Parathyroid adenoma (tissue), 2 donors: ENCODE measurements at regions not wholly inside any gene's neighbourhood (a gene's known extent, or its start where the extent isn't known, plus 50 kb on each side); places are given as distances from the start of the nearest gene placed in this dataset.

Experiments used
- H2AFZ ChIP-seq: fragments of 300-600 bp; sonication (generic); one replicate; pipeline ENCODE4 v1.7.0; 2017; ENCODE audit warnings: antibody characterized with exemption, mild to moderate bottlenecking
- H3K27ac ChIP-seq: fragments of 300-600 bp; sonication (generic); one replicate; pipeline ENCODE4 v1.7.0; 2017
- H3K27me3 ChIP-seq: fragments of 300-600 bp; sonication (generic); one replicate; pipeline ENCODE4 v1.7.0; 2017; ENCODE audit warnings: low read length; ENCODE audit not compliant: control insufficient read depth, insufficient read depth
- H3K36me3 ChIP-seq: fragments of 300-600 bp; sonication (generic); one replicate; pipeline ENCODE4 v1.7.0; 2017; ENCODE audit warnings: low read length; ENCODE audit not compliant: control insufficient read depth, insufficient read depth
- H3K4me1 ChIP-seq: fragments of 300-600 bp; sonication (generic); one replicate; pipeline ENCODE4 v1.7.0; 2017; ENCODE audit warnings: control low read depth
- H3K4me2 ChIP-seq: fragments of 300-600 bp; sonication (generic); one replicate; pipeline ENCODE4 v1.7.0; 2017; ENCODE audit warnings: low read length
- H3K4me3 ChIP-seq: fragments of 300-600 bp; sonication (generic); one replicate; pipeline ENCODE4 v1.7.0; 2017; ENCODE audit warnings: low read depth, low read length
- H3K79me2 ChIP-seq: fragments of 300-600 bp; sonication (generic); one replicate; pipeline ENCODE4 v1.7.0; 2017; ENCODE audit warnings: control low read depth
- H3K9ac ChIP-seq: fragments of 300-600 bp; sonication (generic); one replicate; pipeline ENCODE4 v1.7.0; 2017; ENCODE audit warnings: mild to moderate bottlenecking
- H3K9me3 ChIP-seq: fragments of 300-600 bp; sonication (generic); one replicate; pipeline ENCODE4 v1.7.0; 2017; ENCODE audit warnings: low read length; ENCODE audit not compliant: control insufficient read depth
- TF ChIP-seq, protein P1 (sequence below): fragments of 300-600 bp; sonication (generic); IDR thresholded peaks from one replicate; pipeline ENCODE4 v1.7.0; 2017; ENCODE audit warnings: antibody characterized with exemption, mild to moderate bottlenecking
- donor health status: primary hyperparathyroidism.

DNA sequence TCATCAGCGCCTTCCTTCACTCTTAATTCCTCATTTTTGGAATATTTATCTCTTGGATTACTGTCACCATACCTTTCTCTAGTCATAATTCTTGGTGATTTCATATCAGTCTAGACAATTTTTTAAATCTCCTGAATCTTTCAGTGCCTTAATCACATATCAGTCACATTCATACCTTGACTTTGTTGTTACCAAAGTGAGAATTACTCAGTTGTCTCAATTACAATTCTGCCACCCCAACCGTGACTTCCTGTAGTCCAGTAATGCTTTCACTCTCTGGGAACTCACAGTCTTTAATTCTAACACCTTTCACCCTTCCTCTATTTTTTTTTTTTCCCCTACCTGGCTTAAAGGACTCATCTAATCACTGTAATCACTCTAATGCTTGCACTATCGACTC, 1275.3 kb upstream of the TENM3 start:
- TF ChIP-seq, protein P1, sequence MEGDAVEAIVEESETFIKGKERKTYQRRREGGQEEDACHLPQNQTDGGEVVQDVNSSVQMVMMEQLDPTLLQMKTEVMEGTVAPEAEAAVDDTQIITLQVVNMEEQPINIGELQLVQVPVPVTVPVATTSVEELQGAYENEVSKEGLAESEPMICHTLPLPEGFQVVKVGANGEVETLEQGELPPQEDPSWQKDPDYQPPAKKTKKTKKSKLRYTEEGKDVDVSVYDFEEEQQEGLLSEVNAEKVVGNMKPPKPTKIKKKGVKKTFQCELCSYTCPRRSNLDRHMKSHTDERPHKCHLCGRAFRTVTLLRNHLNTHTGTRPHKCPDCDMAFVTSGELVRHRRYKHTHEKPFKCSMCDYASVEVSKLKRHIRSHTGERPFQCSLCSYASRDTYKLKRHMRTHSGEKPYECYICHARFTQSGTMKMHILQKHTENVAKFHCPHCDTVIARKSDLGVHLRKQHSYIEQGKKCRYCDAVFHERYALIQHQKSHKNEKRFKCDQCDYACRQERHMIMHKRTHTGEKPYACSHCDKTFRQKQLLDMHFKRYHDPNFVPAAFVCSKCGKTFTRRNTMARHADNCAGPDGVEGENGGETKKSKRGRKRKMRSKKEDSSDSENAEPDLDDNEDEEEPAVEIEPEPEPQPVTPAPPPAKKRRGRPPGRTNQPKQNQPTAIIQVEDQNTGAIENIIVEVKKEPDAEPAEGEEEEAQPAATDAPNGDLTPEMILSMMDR: no peak
- no peak overlapping the region for H3K4me3 ChIP-seq
- no peak overlapping the region for H3K4me2 ChIP-seq
- H2AFZ ChIP-seq: no peak overlapping the region
- no peaks in the 10 kb centered on the region for H3K79me2 ChIP-seq
- no peaks in the 10 kb centered on the region for H3K27me3 ChIP-seq
- H3K27ac ChIP-seq: no peak overlapping the region
- no peak overlapping the region for H3K9ac ChIP-seq
- no peaks in the 10 kb centered on the region for H3K9me3 ChIP-seq
- H3K36me3 ChIP-seq: no peaks in the 10 kb centered on the region
- no peaks in the 10 kb centered on the region for H3K4me1 ChIP-seq

GRCh38 chr4:180973894-180974293, 1269.3 kb upstream of the TENM3 start:
- no peak overlapping the region for H3K4me2 ChIP-seq
- no peak overlapping the region for H2AFZ ChIP-seq
- H3K9me3 ChIP-seq: no peaks in the 10 kb centered on the region
- no peaks in the 10 kb centered on the region for H3K27me3 ChIP-seq
- H3K79me2 ChIP-seq: no peaks in the 10 kb centered on the region
- H3K9ac ChIP-seq: no peak overlapping the region
- no peaks in the 10 kb centered on the region for H3K4me1 ChIP-seq
- TF ChIP-seq, protein P1: no peak
- H3K27ac ChIP-seq: no peak overlapping the region
- H3K4me3 ChIP-seq: no peak overlapping the region
- H3K36me3 ChIP-seq: no peaks in the 10 kb centered on the region

DNA sequence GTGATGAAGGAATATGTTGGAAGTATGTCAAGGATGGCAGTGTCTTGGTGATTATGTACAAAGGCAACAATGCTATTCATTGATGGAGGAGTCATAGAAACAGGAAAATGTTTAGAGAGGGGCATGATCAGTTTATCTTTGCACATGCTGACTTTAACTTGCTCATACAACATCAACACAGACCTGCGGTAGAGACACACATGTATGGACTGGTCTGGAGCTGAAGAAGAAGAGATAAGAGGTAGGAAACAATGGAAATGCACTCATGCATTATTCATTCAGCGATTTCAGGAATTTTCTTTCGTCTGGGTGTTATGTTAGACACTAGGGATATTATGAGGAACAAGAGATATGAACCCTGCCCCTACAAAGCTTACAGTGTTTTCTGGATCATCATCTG, 1252.3 kb upstream of the TENM3 start:
- H2AFZ ChIP-seq: no peak overlapping the region
- no peaks in the 10 kb centered on the region for H3K4me1 ChIP-seq
- H3K79me2 ChIP-seq: no peaks in the 10 kb centered on the region
- no peak overlapping the region for H3K4me2 ChIP-seq
- no peaks in the 10 kb centered on the region for H3K36me3 ChIP-seq
- no peaks in the 10 kb centered on the region for H3K9me3 ChIP-seq
- H3K9ac ChIP-seq: no peak overlapping the region
- H3K27ac ChIP-seq: no peak overlapping the region
- H3K4me3 ChIP-seq: no peak overlapping the region
- H3K27me3 ChIP-seq: no peaks in the 10 kb centered on the region
- TF ChIP-seq, protein P1: no peak

DNA sequence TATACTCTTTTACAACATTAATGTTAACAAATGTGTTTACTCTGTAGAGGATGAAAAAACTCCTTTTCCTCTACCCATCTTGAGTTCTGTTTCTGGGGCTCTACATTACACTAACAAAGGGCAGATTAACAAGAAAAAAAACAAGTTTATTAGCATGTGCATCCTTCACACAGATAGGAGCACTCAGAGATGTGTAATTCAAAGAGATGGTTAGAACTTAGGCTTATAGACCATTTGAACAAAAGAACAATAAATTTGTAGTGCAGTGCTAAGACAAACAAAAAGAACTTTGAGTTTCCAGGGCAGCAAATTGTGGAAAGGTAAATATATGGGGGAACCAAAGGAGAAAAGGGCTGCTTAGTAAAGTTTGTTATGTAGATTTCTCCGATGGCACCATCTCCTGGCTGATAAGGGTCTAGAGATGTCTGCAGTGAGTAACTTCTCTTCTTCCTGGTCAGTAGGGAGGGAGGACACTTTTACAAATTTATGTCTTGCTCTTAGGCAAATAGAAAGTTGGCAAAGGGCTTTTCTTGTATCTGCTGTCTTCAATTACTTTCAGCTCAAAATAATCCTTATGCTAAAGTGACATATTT, 1249.9 kb upstream of the TENM3 start:
- no peaks in the 10 kb centered on the region for H3K4me1 ChIP-seq
- no peaks in the 10 kb centered on the region for H3K27me3 ChIP-seq
- no peaks in the 10 kb centered on the region for H3K9me3 ChIP-seq
- H3K4me2 ChIP-seq: no peak overlapping the region
- H3K9ac ChIP-seq: no peak overlapping the region
- H3K27ac ChIP-seq: no peak overlapping the region
- no peak overlapping the region for H3K4me3 ChIP-seq
- H3K36me3 ChIP-seq: no peaks in the 10 kb centered on the region
- H3K79me2 ChIP-seq: no peaks in the 10 kb centered on the region
- TF ChIP-seq, protein P1: no peak
- H2AFZ ChIP-seq: no peak overlapping the region

GRCh38 chr4:180994722-180995121, 1248.5 kb upstream of the TENM3 start:
- Histone ChIP-seq H3K9me3 (no peaks in the 10 kb centered on the region), H3K36me3 (no peaks in the 10 kb centered on the region), H2AFZ (no peak overlapping the region), H3K9ac (no peak overlapping the region), H3K4me2 (no peak overlapping the region), H3K4me3 (no peak overlapping the region), H3K4me1 (no peaks in the 10 kb centered on the region), H3K27ac (no peak overlapping the region), H3K79me2 (no peaks in the 10 kb centered on the region), H3K27me3 (no peaks in the 10 kb centered on the region)
- TF ChIP-seq, protein P1: no peak
